DMS114 treated with DMSO at 0.1 percent for 48 hours (cell line): ENCODE measurements at regions not wholly inside any gene's neighbourhood (a gene's known extent, or its start where the extent isn't known, plus 50 kb on each side); places are given as distances from the start of the nearest gene placed in this dataset.

Experiments
- DNase-seq: peaks from one replicate; lab custom pipeline; 2025; ENCODE audit not compliant: unreplicated experiment; lab: John Stamatoyannopoulos, UW

DNA sequence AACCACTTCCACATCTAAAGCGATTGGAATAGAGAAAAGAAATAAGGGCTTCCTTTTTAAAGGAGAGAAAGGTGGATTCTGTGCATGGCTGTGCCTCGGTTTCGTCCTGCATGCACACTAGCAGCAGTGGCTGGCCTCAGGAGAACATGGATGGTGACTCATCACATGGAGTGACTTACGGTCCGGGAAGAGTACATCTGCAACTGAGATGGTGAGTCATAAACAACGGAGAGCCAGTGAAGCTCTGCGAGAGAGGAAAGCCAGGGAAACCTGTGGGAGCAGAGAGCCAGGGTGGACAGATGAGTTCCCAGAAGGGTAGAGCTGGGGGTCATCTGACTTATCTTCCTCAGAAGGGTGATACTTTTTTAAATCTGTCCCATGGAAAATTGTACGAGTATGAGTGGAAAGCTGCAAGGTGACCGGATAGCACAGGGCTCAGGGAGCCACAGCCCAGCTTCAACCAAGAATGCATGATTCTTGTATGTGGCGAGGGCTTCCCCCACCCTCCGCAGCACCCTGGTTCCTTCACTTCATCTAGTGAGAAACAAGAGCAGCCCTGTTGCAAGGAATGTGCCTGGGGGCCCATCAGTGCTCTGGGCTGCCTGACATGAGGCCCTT lies 259.1 kb downstream of the KLF6 start:
- DNase-seq, result no peak

DNA sequence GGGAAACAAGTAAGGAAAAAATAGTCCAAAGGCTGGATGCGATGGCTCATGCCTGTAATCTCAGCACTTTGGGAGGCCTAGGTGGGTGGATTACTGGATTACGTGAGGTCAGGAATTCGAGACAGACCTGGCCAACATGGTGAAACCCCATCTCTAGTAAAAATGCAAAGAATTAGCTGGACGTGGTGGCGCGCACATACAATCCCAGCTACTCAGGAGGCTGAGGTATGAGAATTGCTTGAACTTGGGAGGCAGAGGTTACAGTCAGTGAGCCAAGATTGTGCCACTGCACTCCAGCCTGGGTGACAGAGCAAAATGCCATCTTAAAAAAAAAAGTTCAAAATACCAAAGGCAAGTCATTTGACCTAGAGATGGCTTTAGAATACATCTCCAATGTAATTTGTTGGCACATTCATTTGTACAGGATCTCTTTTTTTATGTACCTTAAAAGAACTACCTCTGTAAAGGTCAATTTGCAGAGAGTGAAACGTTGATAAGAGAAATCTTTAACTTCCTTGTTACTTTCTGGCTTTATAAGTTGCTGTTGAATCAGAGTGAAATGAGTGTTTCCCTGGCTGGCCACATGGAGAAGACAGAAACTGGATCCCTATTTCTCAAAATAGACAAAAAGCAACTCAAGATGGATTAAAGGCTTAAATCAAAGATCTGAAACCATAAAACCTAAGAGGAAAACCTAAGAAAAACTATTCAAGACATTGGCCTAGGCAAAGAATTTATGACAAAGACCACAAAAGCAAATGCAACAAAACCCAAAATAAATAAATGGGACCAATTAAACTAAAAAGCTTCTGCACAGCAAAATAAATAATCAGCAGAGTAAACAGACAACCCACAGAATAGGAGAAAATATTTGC lies 260.7 kb downstream of the KLF6 start:
- no peak for DNase-seq

DNA sequence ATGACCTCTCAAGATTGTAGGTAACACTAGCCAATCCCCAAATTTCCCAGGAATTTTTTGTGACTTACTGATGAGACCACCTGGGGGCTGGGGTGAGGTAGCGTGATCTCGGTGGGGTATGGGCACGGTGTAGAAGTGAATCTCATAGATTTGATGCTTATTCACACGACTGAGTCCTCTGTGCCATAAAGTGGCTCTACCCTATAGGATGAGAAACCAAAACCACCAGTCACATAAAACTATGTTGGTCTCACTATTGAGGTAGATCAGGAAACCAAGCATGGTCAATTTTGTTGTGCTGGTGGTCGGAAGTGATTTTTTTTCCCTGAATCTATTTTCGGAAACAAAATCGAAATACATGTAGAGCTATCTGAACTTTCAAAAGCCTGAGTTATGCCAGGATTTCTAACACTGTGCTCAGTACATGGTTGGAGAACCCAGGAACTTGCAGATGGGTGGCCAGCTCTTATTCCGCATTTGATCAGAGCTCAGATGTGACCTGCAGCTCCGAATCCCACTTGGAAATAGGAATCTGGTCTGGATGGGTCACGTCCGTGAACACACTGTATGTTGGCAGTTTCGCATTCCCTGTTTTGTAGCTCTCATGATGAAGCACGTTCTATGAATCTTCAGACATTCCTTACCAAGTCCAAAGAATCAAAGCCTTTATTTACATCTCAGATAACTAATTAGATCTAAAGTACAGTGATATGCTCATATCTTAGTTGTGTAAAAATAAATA lies 261.5 kb downstream of the KLF6 start:
- no peak for DNase-seq

DNA sequence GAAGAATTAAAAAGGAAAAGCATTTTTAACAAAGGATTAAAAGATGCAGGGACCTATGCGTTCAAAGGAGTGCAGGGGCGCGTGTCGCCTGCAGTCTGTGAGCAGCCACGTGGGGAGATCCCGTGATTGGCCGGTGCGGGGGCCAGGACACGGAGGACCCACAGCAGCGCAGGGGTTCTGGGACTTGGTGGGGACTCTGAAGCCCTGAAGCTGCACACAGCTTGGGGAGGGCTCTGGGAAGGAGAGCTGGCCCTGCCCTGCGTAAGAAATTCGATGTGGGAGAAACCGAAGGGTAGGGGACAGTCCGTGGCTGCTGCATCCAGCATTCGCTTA lies 268.1 kb downstream of the KLF6 start:
- no peak for DNase-seq

DNA sequence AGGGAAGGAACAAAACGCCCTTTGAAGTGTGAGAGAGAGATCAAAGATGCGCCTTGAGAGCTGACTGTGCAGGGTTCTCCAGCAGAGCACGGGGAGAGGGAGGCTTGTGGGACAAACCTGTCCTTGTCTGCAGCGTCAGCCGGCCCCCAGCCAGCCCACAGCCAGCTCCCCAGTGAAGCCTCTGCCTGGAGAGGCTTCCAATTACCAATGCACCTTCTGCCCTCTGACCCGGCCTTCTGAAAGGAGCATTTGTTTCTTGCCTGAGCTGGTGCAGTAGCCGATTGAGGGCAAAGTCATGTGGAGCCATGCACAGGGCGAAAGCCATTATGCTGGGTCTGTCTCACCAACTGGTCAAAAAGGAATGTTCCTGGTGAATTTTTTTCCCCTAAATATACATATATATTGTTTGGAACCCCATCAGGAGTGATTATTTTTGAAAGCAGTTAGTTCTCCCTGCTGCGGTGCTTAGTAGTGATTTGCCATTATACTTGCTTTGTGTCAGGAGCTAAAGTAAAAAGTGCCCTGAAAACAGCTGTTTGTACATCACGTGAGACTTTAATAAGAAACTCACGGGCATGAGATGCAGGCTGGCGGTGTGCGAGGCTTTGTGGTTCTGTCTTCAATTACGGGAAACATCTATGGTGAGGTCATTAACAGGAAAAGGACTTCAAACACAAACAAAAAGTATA lies 268.6 kb downstream of the KLF6 start:
- DNase-seq, result no peak

DNA sequence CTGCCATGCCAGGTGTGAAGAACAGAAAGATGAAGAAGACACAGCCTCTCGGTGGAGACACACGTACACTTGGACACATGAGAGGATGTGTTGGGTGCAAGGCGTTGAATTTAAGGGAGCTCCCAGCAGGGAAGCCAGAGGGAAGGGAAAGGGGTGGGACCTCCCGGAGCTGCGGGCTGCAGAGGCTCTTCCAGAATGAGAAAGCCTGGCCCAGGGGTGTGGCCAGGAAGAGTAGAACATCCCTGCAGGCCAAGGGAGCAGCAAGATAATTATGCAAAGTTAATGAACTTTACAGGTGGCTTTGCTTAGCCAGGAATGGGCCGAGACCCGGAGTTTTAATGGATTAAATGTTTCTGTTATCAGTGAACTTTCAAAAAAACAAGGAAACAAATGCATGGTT lies 270.3 kb downstream of the KLF6 start:
- DNase-seq, result no peak

DNA sequence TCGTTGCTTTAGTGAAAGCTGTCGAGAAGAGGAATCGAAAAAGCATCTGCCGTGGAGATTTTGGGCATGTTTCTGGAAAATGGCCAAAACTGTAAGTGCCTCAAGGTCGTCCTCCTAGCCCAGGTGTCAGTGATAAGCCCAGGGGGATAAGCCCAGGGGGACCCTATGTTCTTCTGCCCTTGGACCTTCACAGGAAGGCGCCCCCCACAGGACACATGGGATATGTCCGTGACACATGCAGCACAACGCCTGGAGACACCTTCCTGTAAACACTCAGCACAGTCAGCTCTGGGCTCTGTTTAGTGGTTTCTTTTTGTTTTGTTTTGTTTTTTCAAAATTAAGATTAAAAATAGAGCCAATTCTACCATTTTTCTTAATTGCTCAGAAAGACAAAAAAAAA lies 272.7 kb downstream of the KLF6 start:
- DNase-seq, result no peak

DNA sequence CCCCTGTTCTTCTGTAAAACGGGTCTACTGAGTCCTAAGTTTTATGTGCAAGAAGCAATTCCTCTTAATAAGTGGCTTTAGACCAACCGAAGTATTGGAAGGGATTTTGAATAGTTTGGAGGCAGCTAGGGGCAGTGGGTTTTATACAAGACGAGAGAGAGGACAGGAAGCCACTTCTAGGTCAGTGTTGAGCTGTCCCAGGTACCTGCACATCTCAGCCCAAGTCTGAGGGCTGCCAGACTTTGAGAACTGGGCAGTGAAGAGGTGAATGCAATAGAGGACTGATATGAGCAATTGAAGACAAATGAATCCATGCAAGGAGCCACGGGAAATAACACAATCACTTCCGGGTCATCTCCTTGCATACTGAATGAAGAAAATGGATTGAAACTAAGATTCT lies 273.5 kb downstream of the KLF6 start:
- no peak for DNase-seq

DNA sequence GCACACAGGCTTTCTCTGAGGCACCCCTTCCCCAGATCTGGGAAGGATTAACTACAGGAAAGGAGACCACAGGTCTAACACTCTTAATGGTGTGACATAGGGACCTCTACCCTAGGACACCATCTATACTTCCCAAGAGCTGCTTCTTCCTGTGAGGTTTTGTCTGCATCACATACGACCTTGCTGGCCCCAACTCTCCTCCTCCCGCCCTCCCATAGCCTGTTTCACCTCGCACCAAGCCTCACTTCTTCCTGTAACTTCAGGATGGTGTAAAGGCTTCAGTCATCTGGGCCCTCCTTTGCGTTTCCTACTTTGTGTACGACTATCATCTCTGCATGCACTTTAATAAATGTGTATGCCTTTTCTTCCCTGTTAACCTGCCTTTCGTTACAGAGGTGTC lies 274.3 kb downstream of the KLF6 start:
- DNase-seq, result no peak

DNA sequence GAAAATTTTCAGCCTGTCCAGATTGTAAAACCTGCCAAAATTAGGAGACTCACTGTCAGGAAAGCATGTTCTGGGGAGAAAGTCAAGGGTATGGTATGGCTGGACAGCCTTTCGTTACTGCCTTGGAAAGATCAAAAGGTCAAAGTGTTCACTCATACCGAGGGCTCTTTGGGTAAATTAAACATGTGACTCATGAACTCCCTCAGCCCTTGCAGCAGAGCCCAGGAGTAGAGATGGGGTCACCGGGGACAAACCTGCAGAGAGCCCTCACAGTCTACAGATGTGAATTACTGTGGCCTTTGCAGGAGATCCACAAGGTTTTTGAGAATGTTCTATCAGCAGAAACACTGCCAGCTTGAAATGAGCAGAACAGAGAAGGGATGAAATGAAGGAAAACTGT lies 275.7 kb downstream of the KLF6 start:
- no peak for DNase-seq

DNA sequence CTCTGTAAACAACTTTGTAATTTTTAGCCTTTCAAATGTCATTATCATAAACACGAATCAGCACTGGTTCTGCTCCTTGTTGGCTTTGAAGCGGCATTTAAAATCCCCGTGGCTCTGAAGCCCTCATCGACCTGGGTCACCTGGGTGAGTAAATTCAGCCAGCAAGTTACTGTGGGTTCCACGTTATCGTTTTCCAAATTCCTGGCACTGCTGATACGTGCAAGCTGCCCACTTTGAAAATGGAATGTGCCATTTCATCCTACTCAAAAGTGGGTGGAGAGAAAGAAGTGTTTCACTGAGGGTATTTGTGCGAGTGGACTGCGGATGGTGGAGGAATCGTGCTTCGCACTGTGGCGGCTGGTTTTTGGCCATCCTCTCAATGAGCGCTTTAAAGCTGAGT lies 281.7 kb downstream of the KLF6 start:
- DNase-seq, result no peak

DNA sequence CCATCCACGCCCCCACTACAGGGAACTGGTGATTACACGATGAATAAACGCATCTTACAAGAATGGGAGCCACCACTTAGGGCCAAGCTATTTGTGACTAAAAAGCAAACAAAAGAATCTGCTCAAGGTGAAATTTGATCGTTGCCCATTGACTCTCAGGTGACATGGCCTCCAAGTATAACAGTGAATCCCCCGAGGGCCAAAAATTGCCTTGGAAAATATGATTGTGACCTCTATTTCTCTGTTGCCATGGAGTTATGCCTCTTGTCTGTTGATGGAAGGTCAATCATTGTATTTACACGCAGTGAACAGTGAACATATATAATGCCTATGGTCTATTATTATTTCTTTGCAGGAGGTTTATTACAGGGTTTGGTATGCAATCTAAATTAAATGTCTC lies 282.3 kb downstream of the KLF6 start:
- no peak for DNase-seq

DNA sequence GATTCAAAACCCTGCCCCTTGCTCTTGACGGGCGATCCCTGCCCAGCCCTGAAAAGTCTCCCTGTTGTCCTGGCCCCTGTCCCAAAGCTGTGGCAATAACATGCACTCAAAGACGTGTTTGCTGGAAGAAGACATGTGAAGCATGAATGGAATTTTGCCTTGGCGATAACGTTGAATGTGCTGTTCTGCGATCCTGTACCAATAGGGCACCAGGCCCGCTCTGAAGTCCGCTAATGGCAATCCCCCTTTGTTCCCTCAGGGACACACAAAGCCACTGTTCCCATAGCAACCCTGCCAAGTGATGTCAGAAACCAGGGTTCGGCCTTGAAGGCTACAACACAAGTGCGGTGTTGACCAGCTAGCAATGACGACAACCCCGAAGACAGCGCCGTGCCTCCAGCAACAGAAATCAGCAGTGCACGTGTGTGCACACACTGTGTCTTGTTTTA lies 284.6 kb downstream of the KLF6 start:
- no peak for DNase-seq

DNA sequence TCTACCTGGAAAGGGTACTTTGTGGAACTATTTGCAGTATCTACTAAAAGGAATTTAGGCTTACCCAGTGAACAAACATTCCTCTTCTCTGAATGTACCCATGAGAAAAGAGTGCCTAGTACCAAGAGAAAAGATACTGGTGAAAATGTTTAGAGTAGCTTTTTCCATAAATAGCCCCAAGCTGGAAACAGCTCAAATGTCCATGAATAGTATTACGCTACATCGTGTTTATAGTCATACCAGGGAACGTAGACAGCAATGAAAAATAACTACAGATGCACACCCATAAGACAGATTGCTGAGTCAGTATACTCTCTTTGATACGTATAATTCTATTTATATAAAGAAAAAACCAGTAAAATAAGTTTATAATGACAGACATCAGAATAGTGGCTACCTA lies 285.9 kb downstream of the KLF6 start:
- DNase-seq, result no peak

DNA sequence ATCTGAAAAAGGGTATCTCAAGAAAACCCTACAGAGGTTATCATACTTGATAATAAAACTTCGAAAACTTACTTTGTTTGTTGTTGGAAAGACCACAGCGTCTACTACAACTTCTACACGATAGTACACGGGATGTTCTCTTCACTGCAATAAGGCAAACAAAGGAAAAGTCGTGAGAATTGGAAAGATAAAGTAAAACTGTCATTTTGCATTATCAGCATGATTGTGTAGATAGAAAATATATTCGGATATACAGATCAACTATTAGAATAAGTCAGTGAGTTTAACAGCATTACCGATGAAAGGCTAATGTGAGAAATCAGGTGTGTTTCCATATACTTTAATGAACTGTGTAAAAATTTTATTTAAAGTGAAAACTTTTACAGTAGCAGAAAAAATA lies 287.4 kb downstream of the KLF6 start:
- DNase-seq, result no peak

DNA sequence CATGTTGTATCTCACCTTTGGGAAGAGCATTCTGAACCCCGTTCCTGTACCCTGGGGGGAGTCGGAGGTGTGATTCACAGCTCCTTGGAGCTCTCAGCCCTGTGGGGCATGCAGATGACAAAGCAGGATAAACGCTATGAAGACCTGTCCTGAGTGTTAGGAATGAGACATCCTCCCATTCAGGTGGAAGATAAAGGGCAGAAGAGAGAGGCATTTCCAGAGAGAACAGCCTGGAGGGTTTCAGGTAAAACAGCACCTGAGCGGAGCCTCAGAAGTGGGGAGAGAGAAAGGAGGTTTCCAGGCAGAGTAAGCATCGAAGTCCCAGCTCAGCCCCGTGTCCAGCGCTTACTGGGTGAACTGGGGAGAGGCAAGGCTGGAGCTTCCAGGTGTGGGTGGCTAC lies 288.9 kb downstream of the KLF6 start:
- no peak for DNase-seq

DNA sequence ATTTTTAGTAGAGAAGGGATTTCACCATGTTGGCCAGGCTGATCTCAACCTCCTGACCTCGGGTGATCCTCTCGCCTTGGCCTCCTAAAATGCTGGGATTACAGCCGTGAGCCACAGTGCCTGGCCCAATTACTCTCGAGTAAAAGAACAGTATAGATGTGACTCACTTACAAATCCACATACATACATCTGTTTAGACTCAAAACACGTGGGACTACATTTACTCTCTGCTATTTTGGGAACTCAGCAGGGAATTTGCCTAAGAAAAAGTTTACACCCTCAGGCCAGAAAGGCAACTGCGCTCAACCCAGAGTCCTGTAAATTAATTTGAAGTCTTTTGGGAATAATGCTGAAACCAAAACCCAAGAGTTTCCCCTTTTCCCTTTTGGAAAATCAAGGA lies 289.7 kb downstream of the KLF6 start:
- no peak for DNase-seq

DNA sequence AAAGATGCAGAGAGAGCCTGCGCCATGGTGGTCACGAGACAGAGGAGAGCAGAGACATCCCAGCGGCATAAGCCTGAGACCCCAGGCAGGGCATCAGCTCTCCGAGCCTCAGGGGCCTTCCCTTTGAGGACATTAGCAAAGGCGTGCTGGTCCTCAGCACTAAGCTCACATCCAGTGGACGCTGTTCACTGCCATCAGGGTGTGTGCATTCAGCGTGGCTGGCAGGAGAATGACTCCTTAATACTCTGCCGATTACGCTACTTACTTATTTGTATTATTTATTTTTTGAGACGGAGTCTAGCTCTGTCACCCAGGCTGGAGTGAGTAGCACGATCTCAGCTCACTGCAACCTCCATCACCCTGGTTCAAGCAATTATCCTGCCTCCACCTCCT lies 290.2 kb downstream of the KLF6 start:
- DNase-seq, result no peak

DNA sequence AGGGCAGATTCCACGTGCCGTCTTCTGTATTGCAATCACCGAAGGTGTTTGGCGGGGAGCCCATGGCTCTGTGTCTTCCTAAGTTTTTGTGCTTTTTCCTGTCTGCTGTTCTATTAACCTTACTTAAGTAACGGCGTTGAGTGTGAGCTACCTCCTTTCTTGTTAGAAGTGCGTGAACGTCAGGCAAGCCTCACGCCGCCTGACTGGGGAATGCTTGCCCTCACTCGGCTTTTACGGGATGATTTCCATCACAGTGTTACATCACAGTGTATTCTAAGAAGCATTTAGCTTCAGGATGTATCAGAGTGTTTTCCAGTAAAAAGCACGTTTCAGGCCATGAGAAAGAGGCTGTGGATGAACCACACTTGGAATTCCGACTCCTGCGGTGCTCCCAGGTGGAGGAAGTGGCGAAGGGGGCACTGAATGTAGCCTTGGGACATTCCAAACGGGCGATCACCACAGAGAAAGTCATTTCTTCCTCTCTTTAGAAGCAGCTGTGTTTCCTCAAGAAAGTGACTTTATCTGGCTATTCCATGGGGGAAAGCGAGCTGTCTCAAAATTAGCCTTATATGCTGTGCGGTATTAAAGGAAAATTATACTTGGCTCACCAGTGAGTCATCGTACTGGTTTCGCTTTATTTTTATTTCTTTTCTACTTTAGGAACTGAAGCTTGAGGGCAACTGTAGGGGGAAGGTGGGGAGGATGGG lies 290.7 kb downstream of the KLF6 start:
- DNase-seq, result no peak

DNA sequence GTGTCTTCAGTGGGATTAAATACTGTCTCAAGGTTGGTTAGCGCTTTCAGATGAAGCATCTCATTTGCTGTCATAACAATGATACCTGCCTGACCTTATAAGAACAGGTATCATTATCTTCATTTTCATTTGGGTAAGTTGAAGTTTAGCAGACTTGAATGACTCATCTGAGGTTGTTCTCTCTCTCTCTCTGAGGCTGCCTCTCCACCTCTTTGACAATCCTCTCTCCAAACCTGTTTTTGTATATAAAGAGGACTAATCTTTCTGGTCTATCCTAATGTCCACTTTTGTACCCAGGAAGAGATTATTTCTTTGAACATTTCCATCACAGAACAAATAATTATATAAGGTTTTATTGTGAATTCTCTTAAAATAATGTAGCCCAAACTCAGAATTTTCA lies 291.4 kb downstream of the KLF6 start:
- no peak for DNase-seq

DNA sequence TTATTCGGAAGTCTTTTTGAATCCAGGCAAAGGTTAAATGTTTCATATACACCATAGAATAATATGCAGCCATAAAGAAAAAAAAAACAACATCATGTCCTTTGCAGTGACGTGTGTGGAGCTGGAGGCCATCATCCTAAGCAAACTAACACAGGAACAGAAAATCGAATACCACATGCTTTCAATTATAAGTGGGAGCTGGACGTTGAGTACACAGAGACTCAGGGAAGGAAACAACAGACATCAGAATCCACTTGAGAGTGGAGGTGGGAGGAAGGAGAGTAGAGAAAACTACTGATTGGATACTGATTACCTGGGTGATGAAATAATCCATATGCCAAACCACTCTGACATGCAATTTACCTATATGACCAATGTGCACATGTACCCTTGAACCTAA lies 293.4 kb downstream of the KLF6 start:
- DNase-seq, result no peak
